B cell (primary cell): ENCODE measurements at regions not wholly inside any gene's neighbourhood (a gene's known extent, or its start where the extent isn't known, plus 50 kb on each side); places are given as distances from the start of the nearest gene placed in this dataset.

ENCODE experiments used
- ATAC-seq: fragments of 200-7000 bp; cut with Tn5 transposase; one replicate; pipeline ENCODE4 v1.10.0; 2021; ENCODE audit warnings: low read depth, mild to moderate bottlenecking, moderate number of reproducible peaks, moderate library complexity
- CTCF ChIA-PET: fragments of 350-600 bp; sonication (Branson Sonifier 250); formaldehyde crosslinking; loops from one replicate; lab custom pipeline; 2021; ENCODE audit warnings: antibody characterized with exemption, inconsistent platforms; lab: Charles Lee
- POLR2A ChIA-PET: fragments of 350-600 bp; sonication (Branson Sonifier 250); formaldehyde crosslinking; loops from one replicate; lab custom pipeline; 2021; ENCODE audit warnings: antibody characterized with exemption; lab: Charles Lee
- DNase-seq: peaks from one replicate; pipeline ENCODE4 v3.0.0; 2013
- H2AFZ ChIP-seq: 2 replicates; pipeline ENCODE4 v1.6.1; 2012; ENCODE audit warnings: mild to moderate bottlenecking, low read depth, low read length; ENCODE audit not compliant: insufficient read depth, poor library complexity, severe bottlenecking
- H3K27ac ChIP-seq, 2 donors: 1 replicate in 1 of 2; 2 replicates in 1 of 2; pipeline ENCODE4 v1.5.1; 2012 to 2013; ENCODE audit warnings: low read length in 2 of 2, mild to moderate bottlenecking in 2 of 2, moderate library complexity in 1 of 2
- H3K27me3 ChIP-seq, 4 experiments: fragments of 200-600 bp in 1 of 4; sonication (generic) in 1 of 4; replicated peaks in 1 of 4; 1 replicate in 2 of 4; 2 replicates in 2 of 4; pipeline versions ENCODE4 v1.6.1 to v1.7.0; 2013 to 2016; ENCODE audit warnings: low read length in 3 of 4, mild to moderate bottlenecking in 2 of 4, mixed read lengths in 1 of 4, moderate library complexity in 1 of 4; ENCODE audit not compliant: insufficient read depth in 4 of 4, control insufficient read depth in 3 of 4; ENCODE audit errors: control extremely low read depth in 1 of 4
- H3K36me3 ChIP-seq, 2 experiments: replicated peaks in 1 of 2; 1 replicate in 1 of 2; 2 replicates in 1 of 2; pipeline versions ENCODE4 v1.6.1 to v1.7.1; 2013; ENCODE audit warnings: low read length in 1 of 2; ENCODE audit not compliant: insufficient read depth in 2 of 2, control insufficient read depth in 1 of 2; ENCODE audit errors: control extremely low read depth in 1 of 2, extremely low read depth in 1 of 2
- H3K4me1 ChIP-seq, 2 donors: fragments of 200-600 bp in 1 of 2; sonication (generic) in 1 of 2; 1 replicate in 1 of 2; 2 replicates in 1 of 2; pipeline versions ENCODE4 v1.5.1 to v1.6.1; 2013 to 2017; ENCODE audit warnings: low read length in 2 of 2; ENCODE audit not compliant: control insufficient read depth in 2 of 2, insufficient read depth in 2 of 2
- H3K4me2 ChIP-seq: replicated peaks from 2 replicates; pipeline ENCODE3; 2012; ENCODE audit warnings: mild to moderate bottlenecking, low read depth, low read length; ENCODE audit not compliant: poor library complexity, severe bottlenecking
- H3K4me3 ChIP-seq, 5 experiments: fragments of 200-600 bp in 1 of 5; sonication (generic) in 1 of 5; 1 replicate in 3 of 5; 2 replicates in 2 of 5; pipeline versions ENCODE4 v1.5.1 to v1.7.0; 2011 to 2016; ENCODE audit warnings: low read length in 4 of 5, mild to moderate bottlenecking in 4 of 5, low read depth in 2 of 5, control low read depth in 1 of 5, moderate library complexity in 1 of 5; ENCODE audit not compliant: insufficient read depth in 1 of 5; ENCODE audit errors: control extremely low read depth in 1 of 5, extremely low read depth in 1 of 5
- H3K79me2 ChIP-seq: fragments of 200-600 bp; sonication (generic); one replicate; pipeline ENCODE4 v1.6.0; 2016; ENCODE audit warnings: low read length; ENCODE audit not compliant: control insufficient read depth, insufficient read depth
- H3K9ac ChIP-seq: fragments of 200-600 bp; sonication (generic); 2 replicates; pipeline ENCODE4 v1.6.1; 2017; ENCODE audit warnings: mild to moderate bottlenecking, low read length, moderate library complexity
- H3K9me3 ChIP-seq, 3 donors: one replicate each; pipeline versions ENCODE4 v1.6.1 to v1.7.1; 2013; ENCODE audit warnings: low read length in 2 of 3; ENCODE audit not compliant: control insufficient read depth in 2 of 3, insufficient read depth in 1 of 3; ENCODE audit errors: control extremely low read depth in 1 of 3
- H4K20me1 ChIP-seq: 2 replicates; pipeline ENCODE4 v1.6.0; 2012; ENCODE audit warnings: mild to moderate bottlenecking, low read length; ENCODE audit not compliant: insufficient read depth, control insufficient read depth, poor library complexity, severe bottlenecking
- H3K27ac Mint-ChIP-seq: one replicate; pipeline ENCODE4 v1.8.0; 2021; ENCODE audit warnings: mixed read lengths
- H3K27me3 Mint-ChIP-seq: one replicate; pipeline ENCODE4 v1.8.0; 2021; ENCODE audit warnings: mixed read lengths
- H3K4me1 Mint-ChIP-seq: one replicate; pipeline ENCODE4 v1.8.0; 2021; ENCODE audit warnings: mixed read lengths
- H3K4me3 Mint-ChIP-seq: one replicate; pipeline ENCODE4 v1.8.0; 2021; ENCODE audit warnings: mixed read lengths
- H3K9me3 Mint-ChIP-seq: one replicate; pipeline ENCODE4 v1.8.0; 2022; ENCODE audit warnings: mixed read lengths; ENCODE audit not compliant: insufficient read depth
- CTCF ChIP-seq: fragments of 200-600 bp; IDR thresholded peaks from one replicate; pipeline ENCODE4 v1.8.0; 2022; ENCODE audit warnings: antibody characterized with exemption, mild to moderate bottlenecking
- EZH2 ChIP-seq: IDR thresholded peaks from 2 replicates; pipeline ENCODE4 v1.6.1; 2012; ENCODE audit warnings: borderline replicate concordance, low read depth, mild to moderate bottlenecking, moderate library complexity, low read length; ENCODE audit not compliant: insufficient read depth, poor library complexity, severe bottlenecking
- WGBS: methylation state at CpG from one replicate; pipeline ENCODE4 v1.1.5; 2013; ENCODE audit warnings: missing lambda C conversion rate; ENCODE audit not compliant: insufficient coverage; 5-methylcytosine and 5-hydroxymethylcytosine counted together
- intact Hi-C: fragments of 100-400 bp; cut with micrococcal nuclease; formaldehyde crosslinking; loops from one replicate; pipeline ENCODE4 v1.10.0; 2022

- Histone ChIP-seq H3K4me2 (no peak overlapping the region), H3K79me2 (no peaks in the 10 kb centered on the region), H4K20me1 (no peaks in the 10 kb centered on the region), H3K4me1 (no peaks in the 10 kb centered on the region), H3K4me3 (no peak overlapping the region), H2AFZ (no peak overlapping the region), H3K27ac (no peak overlapping the region), H3K9me3 (no peaks in the 10 kb centered on the region), H3K27me3 (no peaks in the 10 kb centered on the region), H3K9ac (no peak overlapping the region), H3K36me3 (no peaks in the 10 kb centered on the region)
- TF ChIP-seq CTCF (no peak), EZH2 (no peak)
- Mint-ChIP-seq H3K4me1 (no peaks in the 10 kb centered on the region), H3K9me3 (peaks cover under 1% of the 10 kb centered on the region), H3K27ac (no peak overlapping the region), H3K27me3 (peaks cover 9% of the 10 kb centered on the region), H3K4me3 (no peak overlapping the region)
- DNase-seq = no peak
- POLR2A ChIA-PET = no interaction called here
- no peak for ATAC-seq
- intact Hi-C loops = no loop called here
- CTCF ChIA-PET = interaction anchor here (1.1 kb wide), 1 partner anchor 16 kb away, joined by 3 read pairs; no protein-coding TSS in a partner anchor
- WGBS = no CpG with 5 or more reads among the region's 2 CpGs
Observed at GRCh38 chr5:96489532-96489931, 56.5 kb upstream of the PCSK1 start.

GRCh38 chr5:96492459-96493047 is 59.5 kb upstream of the PCSK1 start:
- no peak overlapping the region for H3K4me3 ChIP-seq
- no peak for DNase-seq
- Mint-ChIP-seq H3K27me3 (peaks cover 4% of the 10 kb centered on the region), H3K27ac (no peak overlapping the region), H3K4me1 (no peaks in the 10 kb centered on the region), H3K9me3 (peaks cover 1% of the 10 kb centered on the region), H3K4me3 (no peak overlapping the region)
- intact Hi-C loops = no loop called here
- ChIA-PET POLR2A (no interaction called here), CTCF (no interaction called here)
- no peaks in the 10 kb centered on the region for H3K36me3 ChIP-seq
- no peaks in the 10 kb centered on the region for H3K4me1 ChIP-seq
- H3K9me3 ChIP-seq = no peaks in the 10 kb centered on the region
- H3K4me2 ChIP-seq = no peak overlapping the region
- no peaks in the 10 kb centered on the region for H3K27me3 ChIP-seq
- H4K20me1 ChIP-seq = no peaks in the 10 kb centered on the region
- H3K27ac ChIP-seq = no peak overlapping the region
- no peak for ATAC-seq
- no peaks in the 10 kb centered on the region for H3K79me2 ChIP-seq
- H3K9ac ChIP-seq = no peak overlapping the region
- no peak for TF ChIP-seq CTCF
- WGBS = no CpG with 5 or more reads among the region's 6 CpGs
- no peak overlapping the region for H2AFZ ChIP-seq
